Naive B cell (primary cell): ENCODE measurements at regions not wholly inside any gene's neighbourhood (a gene's known extent, or its start where the extent isn't known, plus 50 kb on each side); places are given as distances from the start of the nearest gene placed in this dataset.

Source experiments
- ATAC-seq, 2 donors: fragments of 150-1000 bp; cut with Tn5 transposase; 2 replicates each; pipeline ENCODE4 v1.10.0; 2021; ENCODE audit warnings: low read depth in 2 of 2, mild to moderate bottlenecking in 2 of 2, moderate library complexity in 2 of 2
- DNase-seq: peaks from one replicate; pipeline ENCODE4 v3.0.0; 2022
- H3K27ac Mint-ChIP-seq, 6 donors: one replicate each; pipeline ENCODE4 v1.8.0; 2020 to 2022; ENCODE audit warnings: mild to moderate bottlenecking in 6 of 6, mixed read lengths in 6 of 6, moderate library complexity in 5 of 6, inconsistent platforms in 2 of 6
- H3K27me3 Mint-ChIP-seq, 3 donors: one replicate each; pipeline ENCODE4 v1.8.0; 2021 to 2022; ENCODE audit warnings: mixed read lengths in 3 of 3, mild to moderate bottlenecking in 1 of 3
- H3K36me3 Mint-ChIP-seq, 2 donors: one replicate each; pipeline ENCODE4 v1.8.0; 2020 to 2022; ENCODE audit warnings: mixed read lengths in 2 of 2, inconsistent platforms in 1 of 2, mild to moderate bottlenecking in 1 of 2
- H3K4me1 Mint-ChIP-seq, 3 donors: one replicate each; pipeline ENCODE4 v1.8.0; 2020 to 2022; ENCODE audit warnings: mixed read lengths in 3 of 3, inconsistent platforms in 1 of 3, mild to moderate bottlenecking in 1 of 3, moderate library complexity in 1 of 3
- H3K4me3 Mint-ChIP-seq, 8 donors: one replicate each; pipeline ENCODE4 v1.8.0; 2020 to 2022; ENCODE audit warnings: mild to moderate bottlenecking in 8 of 8, mixed read lengths in 8 of 8, moderate library complexity in 8 of 8, inconsistent platforms in 2 of 8
- H3K9me3 Mint-ChIP-seq, 7 donors: one replicate each; pipeline ENCODE4 v1.8.0; 2020 to 2022; ENCODE audit warnings: mixed read lengths in 7 of 7, mild to moderate bottlenecking in 5 of 7, inconsistent platforms in 2 of 7, moderate library complexity in 1 of 7

GRCh38 chr5:5031665-5032064, 108.5 kb upstream of the ADAMTS16 start:
- ATAC-seq, result no peak
- H3K27me3 Mint-ChIP-seq, result no peaks in the 10 kb centered on the region
- no peak for DNase-seq
- no peak overlapping the region for H3K27ac Mint-ChIP-seq
- H3K9me3 Mint-ChIP-seq, result peaks cover 3 to 19% (median 16%) of the 10 kb centered on the region in 7 donors
- no peaks in the 10 kb centered on the region for H3K4me1 Mint-ChIP-seq
- H3K4me3 Mint-ChIP-seq, result no peak overlapping the region
- no peaks in the 10 kb centered on the region for H3K36me3 Mint-ChIP-seq

GRCh38 chr5:5037674-5038073, 102.5 kb upstream of the ADAMTS16 start:
- Mint-ChIP-seq H3K9me3 (peaks cover 0 to 7% (median 0%) of the 10 kb centered on the region in 7 donors), H3K27ac (no peak overlapping the region), H3K36me3 (no peaks in the 10 kb centered on the region), H3K27me3 (no peaks in the 10 kb centered on the region), H3K4me3 (no peak overlapping the region), H3K4me1 (no peaks in the 10 kb centered on the region)
- ATAC-seq (no peak), DNase-seq (no peak)

GRCh38 chr5:5039918-5040317, 100.2 kb upstream of the ADAMTS16 start:
- no peak for DNase-seq
- Mint-ChIP-seq H3K36me3 (no peaks in the 10 kb centered on the region), H3K27ac (no peak overlapping the region), H3K4me1 (no peaks in the 10 kb centered on the region), H3K27me3 (no peaks in the 10 kb centered on the region), H3K9me3 (peaks cover 0 to 3% (median 0%) of the 10 kb centered on the region in 7 donors), H3K4me3 (no peak overlapping the region)
- ATAC-seq, result no peak

- no peaks in the 10 kb centered on the region for H3K27me3 Mint-ChIP-seq
- no peaks in the 10 kb centered on the region for H3K36me3 Mint-ChIP-seq
- peaks cover 0 to 4% (median 0%) of the 10 kb centered on the region in 7 donors for H3K9me3 Mint-ChIP-seq
- H3K4me3 Mint-ChIP-seq, result no peak overlapping the region
- ATAC-seq (no peak), DNase-seq (no peak)
- no peak overlapping the region for H3K27ac Mint-ChIP-seq
- H3K4me1 Mint-ChIP-seq, result no peaks in the 10 kb centered on the region
Observed at GRCh38 chr5:5040712-5041111, 99.4 kb upstream of the ADAMTS16 start.

GRCh38 chr5:5042806-5043205, 97.3 kb upstream of the ADAMTS16 start:
- no peak overlapping the region for H3K4me3 Mint-ChIP-seq
- H3K4me1 Mint-ChIP-seq, result no peaks in the 10 kb centered on the region
- H3K36me3 Mint-ChIP-seq, result no peaks in the 10 kb centered on the region
- DNase-seq, result no peak
- H3K9me3 Mint-ChIP-seq, result peaks cover 0 to 4% (median 0%) of the 10 kb centered on the region in 7 donors
- ATAC-seq, result no peak
- no peaks in the 10 kb centered on the region for H3K27me3 Mint-ChIP-seq
- H3K27ac Mint-ChIP-seq, result no peak overlapping the region

- Mint-ChIP-seq H3K36me3 (no peaks in the 10 kb centered on the region), H3K4me3 (no peak overlapping the region), H3K27me3 (no peaks in the 10 kb centered on the region), H3K9me3 (peaks cover 0 to 4% (median 0%) of the 10 kb centered on the region in 7 donors), H3K27ac (no peak overlapping the region), H3K4me1 (no peaks in the 10 kb centered on the region)
- ATAC-seq (no peak), DNase-seq (no peak)
Observed at GRCh38 chr5:5043346-5043745, 96.8 kb upstream of the ADAMTS16 start.

GRCh38 chr5:5044247-5044840, 95.8 kb upstream of the ADAMTS16 start:
- Mint-ChIP-seq H3K4me3 (no peak overlapping the region), H3K27ac (no peak overlapping the region)

GRCh38 chr5:5046680-5047502, 93.2 kb upstream of the ADAMTS16 start:
- Mint-ChIP-seq H3K36me3 (no peaks in the 10 kb centered on the region), H3K27me3 (no peaks in the 10 kb centered on the region), H3K4me1 (no peaks in the 10 kb centered on the region), H3K27ac (no peak overlapping the region), H3K9me3 (peaks cover 0 to 8% (median 2%) of the 10 kb centered on the region in 7 donors), H3K4me3 (no peak overlapping the region)
- ATAC-seq, result no peak
- no peak for DNase-seq

More at GRCh38 chr5:5044247-5044840, 95.8 kb upstream of the ADAMTS16 start:
- no peaks in the 10 kb centered on the region for H3K27me3 Mint-ChIP-seq
- no peaks in the 10 kb centered on the region for H3K4me1 Mint-ChIP-seq
- H3K36me3 Mint-ChIP-seq, result no peaks in the 10 kb centered on the region
- DNase-seq, result no peak
- no peak for ATAC-seq
- peaks cover 0 to 6% (median 2%) of the 10 kb centered on the region in 7 donors for H3K9me3 Mint-ChIP-seq

GRCh38 chr5:5050801-5051200, 89.3 kb upstream of the ADAMTS16 start:
- Mint-ChIP-seq H3K4me1 (no peaks in the 10 kb centered on the region), H3K27ac (no peak overlapping the region), H3K27me3 (no peaks in the 10 kb centered on the region), H3K4me3 (no peak overlapping the region), H3K36me3 (no peaks in the 10 kb centered on the region), H3K9me3 (peaks cover 0 to 11% (median 3%) of the 10 kb centered on the region in 7 donors)
- ATAC-seq (no peak), DNase-seq (no peak)

GRCh38 chr5:5055712-5056111, 84.4 kb upstream of the ADAMTS16 start:
- ATAC-seq (no peak), DNase-seq (no peak)
- H3K9me3 Mint-ChIP-seq, result peaks cover 0 to 14% (median 4%) of the 10 kb centered on the region in 7 donors
- no peak overlapping the region for H3K27ac Mint-ChIP-seq
- peaks cover 0 to 5% (median 4%) of the 10 kb centered on the region in 3 donors for H3K27me3 Mint-ChIP-seq
- no peak overlapping the region for H3K4me3 Mint-ChIP-seq
- H3K36me3 Mint-ChIP-seq, result no peaks in the 10 kb centered on the region
- no peaks in the 10 kb centered on the region for H3K4me1 Mint-ChIP-seq

- no peak overlapping the region for H3K27ac Mint-ChIP-seq
- H3K9me3 Mint-ChIP-seq, result peaks cover 0 to 17% (median 0%) of the 10 kb centered on the region in 7 donors
- peaks cover 0 to 5% (median 0%) of the 10 kb centered on the region in 3 donors for H3K27me3 Mint-ChIP-seq
- H3K36me3 Mint-ChIP-seq, result no peaks in the 10 kb centered on the region
- ATAC-seq (no peak), DNase-seq (no peak)
- no peaks in the 10 kb centered on the region for H3K4me1 Mint-ChIP-seq
- no peak overlapping the region for H3K4me3 Mint-ChIP-seq
Observed at GRCh38 chr5:5061836-5062235, 78.3 kb upstream of the ADAMTS16 start.

GRCh38 chr5:5062525-5063302, 77.4 kb upstream of the ADAMTS16 start:
- no peak for DNase-seq
- peaks cover 0 to 5% (median 0%) of the 10 kb centered on the region in 3 donors for H3K27me3 Mint-ChIP-seq
- no peak for ATAC-seq
- H3K36me3 Mint-ChIP-seq, result no peaks in the 10 kb centered on the region
- H3K4me3 Mint-ChIP-seq, result no peak overlapping the region
- peaks cover 0 to 17% (median 0%) of the 10 kb centered on the region in 7 donors for H3K9me3 Mint-ChIP-seq
- no peaks in the 10 kb centered on the region for H3K4me1 Mint-ChIP-seq
- peak overlapping the region in 1 of 6 donors; percentile 61 for H3K27ac Mint-ChIP-seq

- H3K36me3 Mint-ChIP-seq, result no peaks in the 10 kb centered on the region
- H3K27ac Mint-ChIP-seq, result no peak overlapping the region
- no peak for DNase-seq
- no peaks in the 10 kb centered on the region for H3K4me1 Mint-ChIP-seq
- no peak for ATAC-seq
- H3K9me3 Mint-ChIP-seq, result peaks cover 0 to 17% (median 0%) of the 10 kb centered on the region in 7 donors
- H3K4me3 Mint-ChIP-seq, result no peak overlapping the region
- peaks cover 0 to 5% (median 0%) of the 10 kb centered on the region in 3 donors for H3K27me3 Mint-ChIP-seq
Observed at GRCh38 chr5:5063533-5063953, 76.6 kb upstream of the ADAMTS16 start.
